CD4-positive, CD25-positive, alpha-beta regulatory T cell (primary cell): ENCODE measurements at regions not wholly inside any gene's neighbourhood (a gene's known extent, or its start where the extent isn't known, plus 50 kb on each side); places are given as distances from the start of the nearest gene placed in this dataset.
"Not testable (repeated sequence)": the region's sequence is repeated elsewhere in the genome, so short reads cannot be mapped to it uniquely, and the experiment has no call there.

ENCODE experiments used
- ATAC-seq, 2 donors: fragments of 150-1000 bp; cut with Tn5 transposase; one replicate each; pipeline ENCODE4 v1.10.0; 2021; ENCODE audit warnings: low read depth in 2 of 2, moderate number of reproducible peaks in 2 of 2, moderate library complexity in 1 of 2
- DNase-seq, 3 donors: peaks; one replicate each; pipeline versions ENCODE4 v3.0.0 to v3.0.0-alpha.2; 2012 to 2022; ENCODE audit warnings: mixed read lengths in 1 of 3
- H3K27ac ChIP-seq: one replicate; pipeline ENCODE4 v1.7.0; 2013; ENCODE audit warnings: mild to moderate bottlenecking, low read length; ENCODE audit not compliant: insufficient read depth, poor library complexity, severe bottlenecking
- H3K27me3 ChIP-seq: one replicate; pipeline ENCODE4 v1.7.0; 2013; ENCODE audit warnings: low read length; ENCODE audit not compliant: control insufficient read depth, insufficient read depth
- H3K36me3 ChIP-seq: one replicate; pipeline ENCODE4 v1.7.0; 2013; ENCODE audit warnings: mild to moderate bottlenecking, low read length, moderate library complexity; ENCODE audit not compliant: control insufficient read depth, insufficient read depth
- H3K4me1 ChIP-seq: 2 replicates; pipeline ENCODE4 v1.7.0; 2013; ENCODE audit warnings: mild to moderate bottlenecking, low read length; ENCODE audit not compliant: insufficient read depth, control insufficient read depth, poor library complexity, severe bottlenecking
- H3K4me3 ChIP-seq: one replicate; pipeline ENCODE4 v1.7.0; 2013; ENCODE audit warnings: low read depth, mild to moderate bottlenecking, low read length, moderate library complexity
- H3K9me3 ChIP-seq, 2 experiments: 1 replicate in 1 of 2; 2 replicates in 1 of 2; pipeline ENCODE4 v1.7.0; 2013; ENCODE audit warnings: low read length in 2 of 2, mild to moderate bottlenecking in 1 of 2, moderate library complexity in 1 of 2; ENCODE audit not compliant: control insufficient read depth in 2 of 2
- H3K27ac Mint-ChIP-seq, 3 donors: one replicate each; pipeline ENCODE4 v1.8.0; 2020 to 2022; ENCODE audit warnings: mild to moderate bottlenecking in 3 of 3, mixed read lengths in 3 of 3, moderate library complexity in 2 of 3
- H3K27me3 Mint-ChIP-seq: one replicate; pipeline ENCODE4 v1.8.0; 2022; ENCODE audit warnings: mild to moderate bottlenecking, mixed read lengths
- H3K36me3 Mint-ChIP-seq: one replicate; pipeline ENCODE4 v1.8.0; 2020; ENCODE audit warnings: mixed read lengths
- H3K4me1 Mint-ChIP-seq, 4 donors: one replicate each; pipeline ENCODE4 v1.8.0; 2020 to 2022; ENCODE audit warnings: mixed read lengths in 4 of 4, mild to moderate bottlenecking in 1 of 4
- H3K4me3 Mint-ChIP-seq, 4 donors: one replicate each; pipeline ENCODE4 v1.8.0; 2020 to 2022; ENCODE audit warnings: mild to moderate bottlenecking in 4 of 4, mixed read lengths in 4 of 4, moderate library complexity in 3 of 4
- H3K9me3 Mint-ChIP-seq, 7 donors: one replicate each; pipeline ENCODE4 v1.8.0; 2020 to 2022; ENCODE audit warnings: mixed read lengths in 7 of 7, mild to moderate bottlenecking in 3 of 7, moderate library complexity in 2 of 7

GRCh38 chr6:135116571-135116970 is 61.9 kb upstream of the HBS1L start:
- Histone ChIP-seq H3K27ac (peak overlapping the region; percentile 17), H3K4me1 (peaks cover 38% of the 10 kb centered on the region), H3K36me3 (no peaks in the 10 kb centered on the region), H3K27me3 (no peaks in the 10 kb centered on the region), H3K9me3 (no peaks in the 10 kb centered on the region), H3K4me3 (peak overlapping the region; percentile 55)
- DNase-seq (peak in 2 of 3 donors; percentile 38 to 40), ATAC-seq (peak in 1 of 2 donors; percentile 33)
- Mint-ChIP-seq H3K9me3 (peaks cover 0 to 2% (median 0%) of the 10 kb centered on the region in 7 donors), H3K36me3 (peaks cover 5% of the 10 kb centered on the region), H3K4me3 (peak overlapping the region; percentile 12 to 66 (median 58)), H3K27ac (peak overlapping the region; percentile 65 to 90 (median 72)), H3K27me3 (no peaks in the 10 kb centered on the region), H3K4me1 (peaks cover 30 to 60% (median 45%) of the 10 kb centered on the region in 4 donors)

GRCh38 chr6:135115834-135116233 is 61.2 kb upstream of the HBS1L start:
- Mint-ChIP-seq H3K36me3 (peaks cover 5% of the 10 kb centered on the region), H3K4me3 (peak overlapping the region; percentile 2 to 63 (median 9)), H3K27me3 (no peaks in the 10 kb centered on the region), H3K27ac (peak overlapping the region in 2 of 3 donors; percentile 59 to 90), H3K4me1 (peaks cover 29 to 58% (median 43%) of the 10 kb centered on the region in 4 donors), H3K9me3 (no peaks in the 10 kb centered on the region)
- H3K36me3 ChIP-seq, result no peaks in the 10 kb centered on the region
- peak in 1 of 2 donors; percentile 42 for ATAC-seq
- no peaks in the 10 kb centered on the region for H3K9me3 ChIP-seq
- no peaks in the 10 kb centered on the region for H3K27me3 ChIP-seq
- H3K4me3 ChIP-seq, result peak overlapping the region; percentile 55
- H3K27ac ChIP-seq, result peak overlapping the region; percentile 17
- peak in 1 of 3 donors; percentile 45 for DNase-seq
- H3K4me1 ChIP-seq, result peaks cover 38% of the 10 kb centered on the region

- ATAC-seq (no peak), DNase-seq (peak in 1 of 3 donors; percentile 22)
- H3K36me3 ChIP-seq, result no peaks in the 10 kb centered on the region
- no peaks in the 10 kb centered on the region for H3K9me3 ChIP-seq
- H3K36me3 Mint-ChIP-seq, result peaks cover 5% of the 10 kb centered on the region
- H3K27me3 ChIP-seq, result no peaks in the 10 kb centered on the region
- H3K27ac Mint-ChIP-seq, result peak overlapping the region; percentile 45 to 90 (median 59)
- H3K4me1 ChIP-seq, result peaks cover 38% of the 10 kb centered on the region
- H3K27ac ChIP-seq, result no peak overlapping the region
- no peaks in the 10 kb centered on the region for H3K27me3 Mint-ChIP-seq
- peak overlapping the region in 3 of 4 donors; percentile 2 to 44 (median 6) for H3K4me3 Mint-ChIP-seq
- H3K4me3 ChIP-seq, result peak overlapping the region; percentile 55
- peaks cover 25 to 59% (median 44%) of the 10 kb centered on the region in 4 donors for H3K4me1 Mint-ChIP-seq
- no peaks in the 10 kb centered on the region for H3K9me3 Mint-ChIP-seq
Observed at GRCh38 chr6:135115411-135115810, 60.8 kb upstream of the HBS1L start.

GRCh38 chr6:135114355-135115145 is 59.9 kb upstream of the HBS1L start:
- peak in 1 of 3 donors; percentile 83 for DNase-seq
- H3K4me3 Mint-ChIP-seq, result peak overlapping the region; percentile 23 to 66 (median 56)
- ATAC-seq, result peak; percentile 67 to 82
- peak overlapping the region; percentile 67 to 89 (median 78) for H3K27ac Mint-ChIP-seq
- no peaks in the 10 kb centered on the region for H3K27me3 ChIP-seq
- H3K27ac ChIP-seq, result no peak overlapping the region
- H3K9me3 Mint-ChIP-seq, result no peaks in the 10 kb centered on the region
- peak overlapping the region; percentile 51 for H3K4me3 ChIP-seq
- peaks cover 25 to 64% (median 49%) of the 10 kb centered on the region in 4 donors for H3K4me1 Mint-ChIP-seq
- H3K36me3 Mint-ChIP-seq, result peaks cover 5% of the 10 kb centered on the region
- no peaks in the 10 kb centered on the region for H3K27me3 Mint-ChIP-seq
- H3K4me1 ChIP-seq, result peaks cover 38% of the 10 kb centered on the region
- no peaks in the 10 kb centered on the region for H3K9me3 ChIP-seq
- no peaks in the 10 kb centered on the region for H3K36me3 ChIP-seq

GRCh38 chr6:135113860-135114259 is 59.2 kb upstream of the HBS1L start:
- Histone ChIP-seq H3K27ac (no peak overlapping the region), H3K36me3 (no peaks in the 10 kb centered on the region), H3K4me3 (peak overlapping the region; percentile 51), H3K9me3 (no peaks in the 10 kb centered on the region), H3K27me3 (no peaks in the 10 kb centered on the region), H3K4me1 (peaks cover 38% of the 10 kb centered on the region)
- H3K4me1 Mint-ChIP-seq, result peaks cover 25 to 64% (median 49%) of the 10 kb centered on the region in 4 donors
- H3K9me3 Mint-ChIP-seq, result no peaks in the 10 kb centered on the region
- peaks cover 5% of the 10 kb centered on the region for H3K36me3 Mint-ChIP-seq
- DNase-seq, result no peak
- no peaks in the 10 kb centered on the region for H3K27me3 Mint-ChIP-seq
- peak overlapping the region in 2 of 4 donors; percentile 12 to 18 for H3K4me3 Mint-ChIP-seq
- peak overlapping the region; percentile 29 to 78 (median 31) for H3K27ac Mint-ChIP-seq
- no peak for ATAC-seq

DNA sequence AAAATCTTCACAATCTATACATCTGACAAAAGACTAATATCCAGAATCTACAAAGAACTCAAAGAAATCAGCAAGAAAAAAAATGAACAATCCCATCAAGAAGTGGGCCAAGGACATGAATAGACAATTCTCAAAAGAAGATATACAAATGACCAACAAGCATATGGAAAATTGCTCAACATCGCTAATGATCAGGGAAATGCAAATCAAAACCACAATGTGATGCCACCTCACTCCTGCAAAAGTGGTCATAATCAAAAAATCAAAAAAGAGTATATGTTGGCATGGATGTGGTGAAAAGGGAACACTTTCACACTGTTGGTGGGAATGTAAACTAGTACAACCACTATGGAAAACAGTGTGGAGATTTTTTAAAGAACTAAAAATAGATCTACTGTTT is 58.3 kb upstream of the HBS1L start:
- H3K27me3 ChIP-seq, H3K36me3 Mint-ChIP-seq, H3K27me3 Mint-ChIP-seq, H3K9me3 Mint-ChIP-seq, ATAC-seq, H3K4me3 ChIP-seq, DNase-seq, H3K36me3 ChIP-seq, H3K9me3 ChIP-seq, H3K4me3 Mint-ChIP-seq, H3K27ac ChIP-seq, H3K27ac Mint-ChIP-seq: not testable (repeated sequence)
- H3K4me1 ChIP-seq, result peaks cover 38% of the 10 kb centered on the region
- H3K4me1 Mint-ChIP-seq, result peaks cover 25 to 58% (median 46%) of the 10 kb centered on the region in 4 donors

DNA sequence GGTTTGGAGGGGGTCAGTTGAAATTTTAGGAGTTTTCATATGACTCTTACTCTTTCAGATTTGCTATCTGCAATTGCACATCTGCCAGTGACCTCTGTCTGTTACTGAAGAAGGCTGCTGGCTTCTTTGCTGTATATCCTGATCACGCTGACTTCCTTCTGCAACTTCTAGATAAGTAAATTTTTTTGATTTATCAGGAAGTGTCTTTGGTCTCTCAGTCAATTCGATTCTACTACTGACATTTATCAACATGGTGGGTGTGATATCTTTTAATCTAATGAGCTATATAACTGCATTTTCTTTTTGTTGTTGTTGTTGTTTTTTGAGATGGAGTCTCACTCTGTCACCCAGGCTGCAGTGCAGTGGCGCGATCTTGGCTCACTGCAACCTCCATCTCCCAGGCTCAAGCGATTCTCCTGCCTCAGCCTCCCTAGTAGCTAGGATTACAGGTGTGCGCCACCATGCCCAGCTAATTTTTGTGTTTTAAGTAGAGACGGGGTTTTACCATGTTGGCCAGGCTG is 55.7 kb upstream of the HBS1L start:
- H3K4me3 Mint-ChIP-seq, ATAC-seq, H3K27ac ChIP-seq, H3K9me3 ChIP-seq, H3K27me3 Mint-ChIP-seq, H3K4me3 ChIP-seq, H3K27me3 ChIP-seq, H3K36me3 Mint-ChIP-seq, DNase-seq, H3K9me3 Mint-ChIP-seq, H3K36me3 ChIP-seq, H3K27ac Mint-ChIP-seq: not testable (repeated sequence)
- H3K4me1 ChIP-seq, result peaks cover 15% of the 10 kb centered on the region
- H3K4me1 Mint-ChIP-seq, result peaks cover 12 to 40% (median 26%) of the 10 kb centered on the region in 4 donors
